Lung (tissue), 11 donors: ENCODE measurements at regions not wholly inside any gene's neighbourhood (a gene's known extent, or its start where the extent isn't known, plus 50 kb on each side); places are given as distances from the start of the nearest gene placed in this dataset.

Experiments used
- ATAC-seq: fragments of 200-7000 bp; cut with Tn5 transposase; one replicate; pipeline ENCODE4 v1.9.1; 2020; ENCODE audit warnings: moderate number of reproducible peaks; ENCODE audit not compliant: insufficient read depth, low FRiP score
- DNase-seq, 3 donors: peaks; one replicate each; pipeline ENCODE4 v3.0.0-alpha.2; 2013 to 2017
- H3K27ac ChIP-seq, 2 donors: one replicate each; pipeline ENCODE4 v1.5.1; 2013; ENCODE audit warnings: mild to moderate bottlenecking in 2 of 2, moderate library complexity in 2 of 2, control low read depth in 1 of 2, inconsistent platforms in 1 of 2, low read depth in 1 of 2, low read length in 1 of 2
- H3K27me3 ChIP-seq, 3 donors: one replicate each; pipeline ENCODE4 v1.5.1; 2013; ENCODE audit warnings: low read length in 2 of 3; ENCODE audit not compliant: control insufficient read depth in 3 of 3, insufficient read depth in 3 of 3
- H3K36me3 ChIP-seq, 4 donors: one replicate each; pipeline ENCODE4 v1.5.1; 2013; ENCODE audit warnings: low read length in 4 of 4, mild to moderate bottlenecking in 1 of 4, moderate library complexity in 1 of 4; ENCODE audit not compliant: control insufficient read depth in 4 of 4, insufficient read depth in 4 of 4
- H3K4me1 ChIP-seq, 5 donors: one replicate each; pipeline ENCODE4 v1.5.1; 2013; ENCODE audit warnings: low read length in 5 of 5, mild to moderate bottlenecking in 2 of 5, moderate library complexity in 1 of 5; ENCODE audit not compliant: control insufficient read depth in 5 of 5, insufficient read depth in 5 of 5
- H3K4me3 ChIP-seq: one replicate; pipeline ENCODE4 v1.5.1; 2013; ENCODE audit warnings: mild to moderate bottlenecking, control low read depth, moderate library complexity
- H3K9ac ChIP-seq, 2 donors: one replicate each; pipeline ENCODE4 v1.5.1; 2013; ENCODE audit warnings: low read length in 2 of 2, control low read depth in 1 of 2; ENCODE audit not compliant: insufficient read depth in 1 of 2
- H3K9me3 ChIP-seq, 4 donors: one replicate each; pipeline ENCODE4 v1.5.1; 2013; ENCODE audit warnings: low read length in 3 of 4, mild to moderate bottlenecking in 1 of 4, moderate library complexity in 1 of 4; ENCODE audit not compliant: control insufficient read depth in 4 of 4, insufficient read depth in 3 of 4
- WGBS, 2 donors: extraction: QIAGEN DNeasy Blood & Tissue Kit; methylation state at CpG; one replicate each; pipeline ENCODE4 v1.1.7; 2013; 5-methylcytosine and 5-hydroxymethylcytosine counted together
- TF ChIP-seq, protein P1 (sequence below): IDR thresholded peaks from 2 replicates; pipeline ENCODE4 v1.5.1; 2012; ENCODE audit warnings: mild to moderate bottlenecking; ENCODE audit errors: control extremely low read depth, extremely low read depth
- donor health status: control.
- donor health status: control.
- donor health status: Bipolar disorder and iron deficiency.
- donor health status: healthy.
- donor health status: DM: yes; HTN: yes; CAD: no.

DNA sequence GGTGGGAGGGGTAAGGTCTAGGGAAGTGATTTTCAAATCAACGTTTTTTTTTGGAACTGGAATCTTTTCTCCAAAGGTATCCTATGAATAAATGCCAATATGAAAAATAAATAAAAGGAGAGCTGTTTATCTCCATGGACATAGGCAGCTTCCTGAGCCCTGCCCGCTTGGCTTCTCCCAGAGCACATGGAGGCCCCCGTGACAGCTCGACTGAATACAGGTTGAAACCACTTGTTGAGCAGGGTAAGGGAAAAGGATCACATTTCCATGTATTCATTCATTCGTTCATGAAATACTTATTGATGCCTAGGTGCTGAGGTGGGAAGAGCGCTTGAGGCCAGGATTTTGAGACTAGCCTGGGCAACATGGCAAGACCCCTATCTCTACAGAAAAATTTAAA lies 64.8 kb downstream of the MARCHF4 start:
- DNase-seq = no peak
- Histone ChIP-seq H3K9me3 (no peaks in the 10 kb centered on the region), H3K27ac (no peak overlapping the region), H3K4me1 (peaks cover 0 to 4% (median 0%) of the 10 kb centered on the region in 5 donors), H3K4me3 (no peak overlapping the region), H3K9ac (no peak overlapping the region), H3K36me3 (no peaks in the 10 kb centered on the region), H3K27me3 (peaks cover 0 to 4% (median 0%) of the 10 kb centered on the region in 3 donors)
- 51 to 64% methylated on average over 6 of the region's 6 CpGs for WGBS, 2 donors
- TF ChIP-seq, protein P1, sequence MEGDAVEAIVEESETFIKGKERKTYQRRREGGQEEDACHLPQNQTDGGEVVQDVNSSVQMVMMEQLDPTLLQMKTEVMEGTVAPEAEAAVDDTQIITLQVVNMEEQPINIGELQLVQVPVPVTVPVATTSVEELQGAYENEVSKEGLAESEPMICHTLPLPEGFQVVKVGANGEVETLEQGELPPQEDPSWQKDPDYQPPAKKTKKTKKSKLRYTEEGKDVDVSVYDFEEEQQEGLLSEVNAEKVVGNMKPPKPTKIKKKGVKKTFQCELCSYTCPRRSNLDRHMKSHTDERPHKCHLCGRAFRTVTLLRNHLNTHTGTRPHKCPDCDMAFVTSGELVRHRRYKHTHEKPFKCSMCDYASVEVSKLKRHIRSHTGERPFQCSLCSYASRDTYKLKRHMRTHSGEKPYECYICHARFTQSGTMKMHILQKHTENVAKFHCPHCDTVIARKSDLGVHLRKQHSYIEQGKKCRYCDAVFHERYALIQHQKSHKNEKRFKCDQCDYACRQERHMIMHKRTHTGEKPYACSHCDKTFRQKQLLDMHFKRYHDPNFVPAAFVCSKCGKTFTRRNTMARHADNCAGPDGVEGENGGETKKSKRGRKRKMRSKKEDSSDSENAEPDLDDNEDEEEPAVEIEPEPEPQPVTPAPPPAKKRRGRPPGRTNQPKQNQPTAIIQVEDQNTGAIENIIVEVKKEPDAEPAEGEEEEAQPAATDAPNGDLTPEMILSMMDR = no peak
- no peak for ATAC-seq

GRCh38 chr2:216306868-216307267 lies 65.4 kb downstream of the MARCHF4 start:
- WGBS, 2 donors = 27 to 29% methylated on average over 6 of the region's 6 CpGs
- no peaks in the 10 kb centered on the region for H3K36me3 ChIP-seq
- no peaks in the 10 kb centered on the region for H3K9me3 ChIP-seq
- H3K27me3 ChIP-seq = no peaks in the 10 kb centered on the region
- H3K4me3 ChIP-seq = no peak overlapping the region
- H3K27ac ChIP-seq = peak overlapping the region in 1 of 2 donors; percentile 15
- no peak overlapping the region for H3K9ac ChIP-seq
- DNase-seq (no peak), ATAC-seq (no peak)
- peaks cover 0 to 4% (median 0%) of the 10 kb centered on the region in 5 donors for H3K4me1 ChIP-seq
- TF ChIP-seq, protein P1 = no peak

- H3K9ac ChIP-seq = no peak overlapping the region
- no peak for DNase-seq
- no peaks in the 10 kb centered on the region for H3K27me3 ChIP-seq
- no peak overlapping the region for H3K4me3 ChIP-seq
- peaks cover 0 to 4% (median 0%) of the 10 kb centered on the region in 5 donors for H3K4me1 ChIP-seq
- 68 to 78% methylated on average over 4 of the region's 4 CpGs for WGBS, 2 donors
- no peak overlapping the region for H3K27ac ChIP-seq
- no peaks in the 10 kb centered on the region for H3K9me3 ChIP-seq
- H3K36me3 ChIP-seq = no peaks in the 10 kb centered on the region
- TF ChIP-seq, protein P1 = no peak
- no peak for ATAC-seq
Observed at GRCh38 chr2:216305574-216305973, 66.7 kb downstream of the MARCHF4 start.

DNA sequence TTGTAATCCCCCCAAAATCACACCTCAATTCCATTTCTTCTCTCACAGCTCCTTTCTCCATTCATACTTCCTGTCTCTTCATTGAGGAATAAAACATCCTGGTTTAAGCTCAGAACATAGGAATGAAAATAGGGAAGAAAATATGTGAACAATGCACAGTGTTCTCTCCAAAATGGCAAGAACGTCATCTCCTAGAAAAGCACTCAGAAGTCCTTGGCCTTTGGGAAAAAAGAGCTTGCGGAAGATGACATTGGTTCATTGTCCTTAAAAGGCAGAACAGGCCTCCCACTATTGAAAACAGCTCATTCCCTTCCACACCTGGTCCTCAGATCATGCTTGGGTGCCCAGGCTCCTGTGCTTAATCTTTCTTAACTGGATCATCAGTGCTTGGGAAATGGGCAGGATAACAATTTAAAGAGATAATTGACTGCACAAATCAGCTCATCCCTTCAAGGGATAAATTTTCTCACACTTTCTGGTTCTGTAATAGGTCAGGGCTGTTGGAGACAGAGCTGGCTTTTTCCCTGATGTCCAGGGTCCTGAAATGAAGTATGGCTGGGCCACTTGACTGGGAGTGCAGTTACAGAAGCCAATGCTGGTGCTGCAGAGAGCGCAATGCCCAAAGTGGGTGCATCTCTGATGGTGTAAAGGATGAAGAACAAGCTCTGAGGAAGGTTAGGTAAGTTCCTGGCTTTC lies 69.2 kb downstream of the MARCHF4 start:
- H3K9ac ChIP-seq = no peak overlapping the region
- ATAC-seq = no peak
- 88 to 95% methylated on average over 3 of the region's 3 CpGs for WGBS, 2 donors
- H3K9me3 ChIP-seq = no peaks in the 10 kb centered on the region
- no peak overlapping the region for H3K27ac ChIP-seq
- no peaks in the 10 kb centered on the region for H3K36me3 ChIP-seq
- H3K4me3 ChIP-seq = no peak overlapping the region
- TF ChIP-seq, protein P1 = no peak
- no peaks in the 10 kb centered on the region for H3K27me3 ChIP-seq
- H3K4me1 ChIP-seq = peaks cover 0 to 4% (median 0%) of the 10 kb centered on the region in 5 donors
- DNase-seq = no peak
